Neural crest cell (in vitro differentiated cells): ENCODE measurements at regions not wholly inside any gene's neighbourhood (a gene's known extent, or its start where the extent isn't known, plus 50 kb on each side); places are given as distances from the start of the nearest gene placed in this dataset.

Experiments
- DNase-seq: peaks from one replicate; pipeline ENCODE4 v3.0.0; 2021; ENCODE audit warnings: low read depth, mixed read lengths, low spot score
- H3K27ac Mint-ChIP-seq: one replicate; pipeline ENCODE4 v1.8.0; 2021; ENCODE audit warnings: mild to moderate bottlenecking, mixed read lengths; ENCODE audit not compliant: unreplicated experiment
- H3K27me3 Mint-ChIP-seq: 2 replicates; pipeline ENCODE4 v1.8.0; 2021; ENCODE audit warnings: low read depth, mild to moderate bottlenecking, mixed read lengths
- H3K36me3 Mint-ChIP-seq: 2 replicates; pipeline ENCODE4 v1.8.0; 2021; ENCODE audit warnings: low read depth, mild to moderate bottlenecking, mixed read lengths
- H3K4me1 Mint-ChIP-seq: 2 replicates; pipeline ENCODE4 v1.8.0; 2021; ENCODE audit warnings: mixed read lengths
- H3K4me3 Mint-ChIP-seq: one replicate; pipeline ENCODE4 v1.8.0; 2021; ENCODE audit warnings: mild to moderate bottlenecking, mixed read lengths
- H3K9me3 Mint-ChIP-seq: 2 replicates; pipeline ENCODE4 v1.8.0; 2021; ENCODE audit warnings: mixed read lengths
- CTCF ChIP-seq: fragments of 200-600 bp; sonication (generic); conservative IDR thresholded peaks from 2 replicates; pipeline ENCODE4 v1.5.0; 2021; ENCODE audit warnings: antibody characterized with exemption, mild to moderate bottlenecking

- Mint-ChIP-seq H3K4me1 (no peaks in the 10 kb centered on the region), H3K27ac (no peak overlapping the region), H3K9me3 (peaks cover 4% of the 10 kb centered on the region), H3K4me3 (no peak overlapping the region), H3K27me3 (no peaks in the 10 kb centered on the region), H3K36me3 (no peaks in the 10 kb centered on the region)
- TF ChIP-seq CTCF: no peak
- no peak for DNase-seq
Measured at GRCh38 chr9:12538842-12539579, 154.2 kb upstream of the TYRP1 start.

- H3K4me1 Mint-ChIP-seq: no peaks in the 10 kb centered on the region
Measured at GRCh38 chr9:12539580-12539975, 153.6 kb upstream of the TYRP1 start.

GRCh38 chr9:12544700-12545099 is 148.5 kb upstream of the TYRP1 start:
- no peaks in the 10 kb centered on the region for H3K36me3 Mint-ChIP-seq
- no peak for TF ChIP-seq CTCF
- H3K9me3 Mint-ChIP-seq: no peaks in the 10 kb centered on the region
- H3K27ac Mint-ChIP-seq: no peak overlapping the region
- no peaks in the 10 kb centered on the region for H3K27me3 Mint-ChIP-seq
- H3K4me3 Mint-ChIP-seq: no peak overlapping the region
- no peaks in the 10 kb centered on the region for H3K4me1 Mint-ChIP-seq
- no peak for DNase-seq

More at GRCh38 chr9:12539580-12539975, 153.6 kb upstream of the TYRP1 start:
- peaks cover 3% of the 10 kb centered on the region for H3K9me3 Mint-ChIP-seq
- H3K27ac Mint-ChIP-seq: no peak overlapping the region
- no peak for DNase-seq
- H3K4me3 Mint-ChIP-seq: no peak overlapping the region
- no peaks in the 10 kb centered on the region for H3K36me3 Mint-ChIP-seq
- TF ChIP-seq CTCF: no peak
- H3K27me3 Mint-ChIP-seq: no peaks in the 10 kb centered on the region

GRCh38 chr9:12554636-12555035 is 138.5 kb upstream of the TYRP1 start:
- Mint-ChIP-seq H3K9me3 (no peaks in the 10 kb centered on the region), H3K4me1 (no peaks in the 10 kb centered on the region), H3K4me3 (no peak overlapping the region), H3K36me3 (no peaks in the 10 kb centered on the region), H3K27me3 (no peaks in the 10 kb centered on the region), H3K27ac (no peak overlapping the region)
- peak; percentile 52 for TF ChIP-seq CTCF
- DNase-seq: no peak

GRCh38 chr9:12566404-12567090 is 126.6 kb upstream of the TYRP1 start:
- H3K9me3 Mint-ChIP-seq: no peaks in the 10 kb centered on the region
- H3K4me1 Mint-ChIP-seq: no peaks in the 10 kb centered on the region
- no peaks in the 10 kb centered on the region for H3K36me3 Mint-ChIP-seq
- H3K4me3 Mint-ChIP-seq: no peak overlapping the region
- peaks cover 13% of the 10 kb centered on the region for H3K27me3 Mint-ChIP-seq
- TF ChIP-seq CTCF: no peak
- H3K27ac Mint-ChIP-seq: no peak overlapping the region
- DNase-seq: no peak
